ENCODE measurements at regions not wholly inside any gene's neighbourhood (a gene's known extent, or its start where the extent isn't known, plus 50 kb on each side); places are given as distances from the start of the nearest gene placed in this dataset.

GRCh38 chr19:33902395-33902794 lies 105.7 kb downstream of the KCTD15 start (continued):
- TF ChIP-seq ZNF24 (IDR thresholded peaks at IDR 0.05): no peak
- no peak for TF ChIP-seq NR2F1 (conservative IDR thresholded peaks at IDR 0.05)
- TF ChIP-seq YBX1 (IDR thresholded peaks at IDR 0.05): no peak
- no peak for TF ChIP-seq RELA (IDR thresholded peaks at IDR 0.05; ENCODE audit: borderline replicate concordance, partially characterized antibody)
- TF ChIP-seq ESRRA (IDR thresholded peaks at IDR 0.05; ENCODE audit: low read length): no peak
- no peak for TF ChIP-seq SP1 (IDR thresholded peaks at IDR 0.05; ENCODE audit: low read depth, low read length)
- no peak for TF ChIP-seq E2F4 (IDR thresholded peaks at IDR 0.05; ENCODE audit: low read depth, low read length)
- no peak for TF ChIP-seq BCL11A (IDR thresholded peaks at IDR 0.05; ENCODE audit: low read depth, low read length)

- Histone ChIP-seq H3K4me2 (ENCODE audit: control insufficient read depth, insufficient read depth) (no peak overlapping the region), H3K27me3 (replicated peaks in 1 of 2; ENCODE audit: control insufficient read depth in 2 of 2, insufficient read depth in 2 of 2, low read length in 1 of 2) (peaks cover 3 to 9% of the 10 kb centered on the region in 2 experiments; a peak in 3 of 4 replicates), H3K36me3 (ENCODE audit: control insufficient read depth in 2 of 2, insufficient read depth in 2 of 2, low read length in 1 of 2) (no peaks in the 10 kb centered on the region), H3K4me1 (ENCODE audit: control insufficient read depth, insufficient read depth, low read length) (no peaks in the 10 kb centered on the region), H3K9ac (ENCODE audit: control insufficient read depth, insufficient read depth, low read length) (no peak overlapping the region), H3K27ac (ENCODE audit: control insufficient read depth, insufficient read depth) (no peak overlapping the region), H4K20me1 (ENCODE audit: control insufficient read depth, insufficient read depth) (no peaks in the 10 kb centered on the region), H3K4me3 (no peak overlapping the region), H3K79me2 (ENCODE audit: control insufficient read depth, insufficient read depth, low read length) (no peaks in the 10 kb centered on the region), H3K9me3 (replicated peaks; ENCODE audit: control insufficient read depth, insufficient read depth, low read length) (no peaks in the 10 kb centered on the region; the same call in 2 of the 3 replicates), H2AFZ (ENCODE audit: control insufficient read depth, low read depth, low read length) (no peak overlapping the region)
- no peak for FAIRE-seq
- RAD21 ChIA-PET (ENCODE audit: unreplicated experiment): no interaction called here
- intact Hi-C loops (cut with micrococcal nuclease; ENCODE audit: unreplicated experiment): no loop called here
- CTCF ChIA-PET: interaction anchor here (0.6 kb wide), 1 partner anchor 486 kb away, joined by 3 read pairs; no protein-coding TSS in a partner anchor
- ATAC-seq: no peak
- in situ Hi-C loops (cut with MboI): no loop called here
- POLR2A ChIA-PET: no interaction called here
- WGBS (ENCODE audit: insufficient coverage, insufficient replicate concordance, low lambda C conversion rate, missing lambda C conversion rate): 61% methylated on average over 15 of the region's 22 CpGs
- BruUV-seq (replicated peaks): no TSS peak
- SMC1A ChIA-PET (ENCODE audit: uncharacterized antibody, unreplicated experiment): no interaction called here
- DNase-seq (ENCODE audit: low read depth, low spot score): no peak
- no peak for TF ChIP-seq E2F8 (IDR thresholded peaks at IDR 0.05; ENCODE audit: low read depth, partially characterized antibody)
- TF ChIP-seq CHD1 (IDR thresholded peaks at IDR 0.05; ENCODE audit: low read depth, low read length): no peak
- TF ChIP-seq RFX5 (IDR thresholded peaks at IDR 0.05; ENCODE audit: low read depth, low read length): no peak
- TF ChIP-seq ZNF384 (IDR thresholded peaks at IDR 0.05; ENCODE audit: borderline replicate concordance, low read depth, low read length): no peak
- no peak for TF ChIP-seq CBX5 (IDR thresholded peaks at IDR 0.05; ENCODE audit: low read depth)
- TF ChIP-seq ATF3 (IDR thresholded peaks at IDR 0.05; ENCODE audit: borderline replicate concordance, extremely low read depth, low read depth, low read length): no peak
- TF ChIP-seq NR2C1 (IDR thresholded peaks at IDR 0.05): no peak
- TF ChIP-seq TCF3 (IDR thresholded peaks at IDR 0.05; ENCODE audit: borderline replicate concordance, insufficient read depth, low read depth, low read length): no peak
- no peak for TF ChIP-seq MEF2B (IDR thresholded peaks at IDR 0.05; ENCODE audit: partially characterized antibody, poor library complexity, severe bottlenecking)
Measured at GRCh38 chr19:33902802-33903488, 106.3 kb downstream of the KCTD15 start.

Data from GM12878 (cell line).